ENCODE measurements at regions not wholly inside any gene's neighbourhood (a gene's known extent, or its start where the extent isn't known, plus 50 kb on each side); places are given as distances from the start of the nearest gene placed in this dataset.

DNA sequence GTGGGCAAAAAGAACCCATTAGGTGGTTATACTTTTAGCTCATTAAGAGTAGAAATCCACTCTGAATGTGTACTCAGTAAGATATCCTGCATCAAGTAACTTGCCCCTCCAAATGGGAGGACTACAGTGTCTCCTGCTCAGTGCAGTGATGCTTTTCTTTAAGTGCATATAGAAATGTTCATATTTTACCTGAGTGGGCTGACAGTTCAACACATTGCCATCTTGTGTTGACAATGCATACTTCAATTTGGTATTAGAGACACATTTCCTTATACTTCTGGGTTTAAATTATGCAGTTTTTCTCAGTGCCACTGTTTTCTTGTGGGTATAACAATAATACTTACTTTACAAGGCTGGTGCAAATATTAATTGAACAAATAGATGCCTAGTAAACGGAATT, 318.6 kb upstream of the TMPRSS15 start:
- no peak for DNase-seq
- in situ Hi-C loops (cut with MboI) = no loop called here
- 4% methylated on average over 1 of the region's 1 CpG for WGBS, 2 experiments (ENCODE audit: low coverage in 1 of 2, low lambda C conversion rate in 2 of 2, missing lambda C conversion rate in 2 of 2)

DNA sequence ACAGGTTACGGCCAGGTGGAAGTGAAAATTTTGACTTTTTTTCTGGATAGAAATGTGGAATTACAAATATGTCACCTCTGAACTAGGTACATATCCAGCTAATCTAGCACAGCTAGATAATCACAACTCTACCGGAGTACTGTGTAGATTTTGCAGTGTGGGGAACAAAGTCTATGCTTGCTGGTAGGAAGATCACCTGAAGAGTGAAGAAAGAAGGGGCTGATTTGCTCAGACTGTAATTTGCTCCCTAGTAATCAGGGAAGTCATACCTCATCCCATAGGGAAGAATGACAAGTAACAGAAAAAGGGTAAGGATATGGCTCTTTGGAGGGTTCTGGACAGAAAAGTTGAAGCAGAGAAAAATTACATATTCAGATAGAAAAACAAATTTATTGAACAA, 319.6 kb upstream of the TMPRSS15 start:
- H4K20me1 ChIP-seq (ENCODE audit: insufficient read depth) = no peaks in the 10 kb centered on the region
- no peak for DNase-seq
- H3K27ac ChIP-seq = no peak overlapping the region
- no peak overlapping the region for H2AFZ ChIP-seq
- H3K36me3 ChIP-seq (ENCODE audit: low read depth) = no peaks in the 10 kb centered on the region
- in situ Hi-C loops (cut with MboI) = no loop called here
- no peaks in the 10 kb centered on the region for H3K27me3 ChIP-seq (replicated peaks; ENCODE audit: insufficient read depth)
- TF ChIP-seq EZH2phosphoT487 (IDR thresholded peaks at IDR 0.05; ENCODE audit: insufficient read depth, low read depth) (no peak), EZH2 (IDR thresholded peaks at IDR 0.05; ENCODE audit: insufficient read depth, poor library complexity, severe bottlenecking) (no peak)
- no peaks in the 10 kb centered on the region for H3F3A ChIP-seq (ENCODE audit: insufficient read depth)
- no peaks in the 10 kb centered on the region for H3K9me3 ChIP-seq (ENCODE audit: low read depth)
- no peaks in the 10 kb centered on the region for H3K9me2 ChIP-seq (ENCODE audit: insufficient read depth)
- H3K4me3 ChIP-seq = no peak overlapping the region
- H3K4me1 ChIP-seq (ENCODE audit: insufficient read depth) = no peaks in the 10 kb centered on the region
- WGBS, 2 experiments (ENCODE audit: low coverage in 1 of 2, low lambda C conversion rate in 2 of 2, missing lambda C conversion rate in 2 of 2) = 19 to 29% methylated on average over 2 of the region's 2 CpGs
- H3K9ac ChIP-seq = no peak overlapping the region
- H3K79me2 ChIP-seq (ENCODE audit: insufficient read depth) = no peaks in the 10 kb centered on the region
- no peak overlapping the region for H3K4me2 ChIP-seq (ENCODE audit: unreplicated experiment)

More for the DNA sequence above, 318.6 kb upstream of the TMPRSS15 start:
- H3K79me2 ChIP-seq (ENCODE audit: insufficient read depth) = no peaks in the 10 kb centered on the region
- TF ChIP-seq EZH2 (IDR thresholded peaks at IDR 0.05; ENCODE audit: insufficient read depth, poor library complexity, severe bottlenecking) (no peak), EZH2phosphoT487 (IDR thresholded peaks at IDR 0.05; ENCODE audit: insufficient read depth, low read depth) (no peak)
- H3K9me3 ChIP-seq (ENCODE audit: low read depth) = no peaks in the 10 kb centered on the region
- H3K4me1 ChIP-seq (ENCODE audit: insufficient read depth) = no peaks in the 10 kb centered on the region
- no peak overlapping the region for H3K4me3 ChIP-seq
- H3K9ac ChIP-seq = no peak overlapping the region
- H3K27ac ChIP-seq = no peak overlapping the region
- no peak overlapping the region for H2AFZ ChIP-seq
- H3K9me2 ChIP-seq (ENCODE audit: insufficient read depth) = no peaks in the 10 kb centered on the region
- no peaks in the 10 kb centered on the region for H3F3A ChIP-seq (ENCODE audit: insufficient read depth)
- H3K4me2 ChIP-seq (ENCODE audit: unreplicated experiment) = no peak overlapping the region
- H3K27me3 ChIP-seq (replicated peaks; ENCODE audit: insufficient read depth) = no peaks in the 10 kb centered on the region
- H3K36me3 ChIP-seq (ENCODE audit: low read depth) = no peaks in the 10 kb centered on the region
- no peaks in the 10 kb centered on the region for H4K20me1 ChIP-seq (ENCODE audit: insufficient read depth)

DNA sequence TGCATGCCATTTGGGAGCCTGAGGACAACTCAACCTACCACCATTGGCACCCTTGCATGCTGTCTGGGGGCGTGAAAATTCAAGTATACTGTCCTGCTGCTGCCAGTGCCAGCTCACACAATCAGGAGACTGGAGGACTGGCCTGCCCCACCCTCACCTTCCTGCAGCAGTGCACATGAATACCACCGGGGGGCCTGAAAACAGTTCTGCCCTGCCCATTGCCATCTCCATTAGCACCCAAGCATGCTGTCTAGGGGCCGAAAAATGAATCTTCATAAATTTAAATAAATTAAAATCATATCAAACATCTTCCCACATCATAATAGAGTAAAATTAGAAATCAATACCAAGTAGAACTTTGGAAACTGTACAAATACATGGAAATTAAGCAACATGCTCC, 322.1 kb upstream of the TMPRSS15 start:
- no peaks in the 10 kb centered on the region for H3K79me2 ChIP-seq (ENCODE audit: insufficient read depth)
- H3K27me3 ChIP-seq (replicated peaks; ENCODE audit: insufficient read depth) = no peaks in the 10 kb centered on the region
- in situ Hi-C loops (cut with MboI) = no loop called here
- no peak for DNase-seq
- no peaks in the 10 kb centered on the region for H3K9me2 ChIP-seq (ENCODE audit: insufficient read depth)
- TF ChIP-seq EZH2phosphoT487 (IDR thresholded peaks at IDR 0.05; ENCODE audit: insufficient read depth, low read depth) = no peak
- no peak for TF ChIP-seq EZH2 (IDR thresholded peaks at IDR 0.05; ENCODE audit: insufficient read depth, poor library complexity, severe bottlenecking)
- H3K4me2 ChIP-seq (ENCODE audit: unreplicated experiment) = no peak overlapping the region
- no peak overlapping the region for H3K9ac ChIP-seq
- H3K27ac ChIP-seq = no peak overlapping the region
- H3K4me3 ChIP-seq = no peak overlapping the region
- H3K36me3 ChIP-seq (ENCODE audit: low read depth) = no peaks in the 10 kb centered on the region
- H4K20me1 ChIP-seq (ENCODE audit: insufficient read depth) = no peaks in the 10 kb centered on the region
- H3K9me3 ChIP-seq (ENCODE audit: low read depth) = no peaks in the 10 kb centered on the region
- no peaks in the 10 kb centered on the region for H3K4me1 ChIP-seq (ENCODE audit: insufficient read depth)
- H3F3A ChIP-seq (ENCODE audit: insufficient read depth) = no peaks in the 10 kb centered on the region
- 18 to 27% methylated on average over 3 of the region's 3 CpGs for WGBS, 2 experiments (ENCODE audit: low coverage in 1 of 2, low lambda C conversion rate in 2 of 2, missing lambda C conversion rate in 2 of 2)
- no peak overlapping the region for H2AFZ ChIP-seq

DNA sequence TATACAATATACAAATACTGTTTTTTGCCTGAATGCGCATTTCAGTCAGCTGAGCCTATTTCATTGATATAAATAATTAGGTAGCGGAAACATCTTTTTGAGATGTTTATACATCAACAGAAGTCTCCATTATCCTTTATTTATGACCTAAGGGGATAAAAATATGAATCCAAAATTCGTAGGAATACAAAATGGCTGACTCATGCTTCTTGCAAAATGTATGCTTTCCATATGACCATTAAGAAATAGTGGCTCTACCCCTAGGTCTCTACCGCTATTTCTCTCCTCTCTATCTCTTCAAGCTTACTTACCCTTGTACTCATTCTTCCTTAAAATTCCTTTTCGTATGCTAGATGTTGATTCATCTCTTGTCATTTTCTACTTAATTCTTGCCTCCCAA, 338.4 kb upstream of the TMPRSS15 start:
- TF ChIP-seq EZH2phosphoT487 (IDR thresholded peaks at IDR 0.05; ENCODE audit: insufficient read depth, low read depth) (no peak), EZH2 (IDR thresholded peaks at IDR 0.05; ENCODE audit: insufficient read depth, poor library complexity, severe bottlenecking) (no peak)
- Histone ChIP-seq H3K79me2 (ENCODE audit: insufficient read depth) (no peaks in the 10 kb centered on the region), H3K27ac (no peak overlapping the region), H3K4me1 (ENCODE audit: insufficient read depth) (no peaks in the 10 kb centered on the region), H4K20me1 (ENCODE audit: insufficient read depth) (no peaks in the 10 kb centered on the region), H3K27me3 (replicated peaks; ENCODE audit: insufficient read depth) (no peaks in the 10 kb centered on the region), H3F3A (ENCODE audit: insufficient read depth) (no peaks in the 10 kb centered on the region), H3K9ac (no peak overlapping the region), H3K4me2 (ENCODE audit: unreplicated experiment) (no peak overlapping the region), H2AFZ (no peak overlapping the region), H3K9me3 (ENCODE audit: low read depth) (no peaks in the 10 kb centered on the region), H3K4me3 (no peak overlapping the region), H3K36me3 (ENCODE audit: low read depth) (no peaks in the 10 kb centered on the region), H3K9me2 (ENCODE audit: insufficient read depth) (no peaks in the 10 kb centered on the region)
- 38 to 43% methylated on average over 5 of the region's 5 CpGs for WGBS, 2 experiments (ENCODE audit: low coverage in 1 of 2, low lambda C conversion rate in 2 of 2, missing lambda C conversion rate in 2 of 2)
- in situ Hi-C loops (cut with MboI) = no loop called here
- no peak for DNase-seq

DNA sequence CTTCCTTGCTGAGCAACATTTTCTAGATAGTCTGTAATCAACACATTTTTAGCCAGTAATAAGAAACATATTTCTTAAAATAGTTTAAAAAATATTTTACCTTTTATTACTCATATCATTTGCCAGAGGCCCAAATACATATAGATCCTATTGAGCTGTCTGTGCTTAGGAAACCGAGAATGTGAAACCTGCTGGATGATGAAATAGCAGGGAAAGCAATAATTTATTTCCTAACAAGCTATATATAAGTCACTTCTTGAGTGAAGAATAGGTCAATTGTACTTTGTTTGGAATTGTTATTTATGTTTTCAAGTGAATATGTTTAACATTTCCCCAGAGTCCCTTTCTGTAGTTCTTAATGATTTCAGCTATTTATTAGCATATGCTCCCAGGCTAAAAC, 339.9 kb upstream of the TMPRSS15 start:
- Histone ChIP-seq H3F3A (ENCODE audit: insufficient read depth) (no peaks in the 10 kb centered on the region), H3K4me1 (ENCODE audit: insufficient read depth) (no peaks in the 10 kb centered on the region), H3K4me3 (no peak overlapping the region), H3K9ac (no peak overlapping the region), H3K4me2 (ENCODE audit: unreplicated experiment) (no peak overlapping the region), H3K79me2 (ENCODE audit: insufficient read depth) (no peaks in the 10 kb centered on the region), H4K20me1 (ENCODE audit: insufficient read depth) (no peaks in the 10 kb centered on the region), H3K27me3 (replicated peaks; ENCODE audit: insufficient read depth) (no peaks in the 10 kb centered on the region), H3K9me2 (ENCODE audit: insufficient read depth) (no peaks in the 10 kb centered on the region), H3K27ac (no peak overlapping the region), H2AFZ (no peak overlapping the region), H3K36me3 (ENCODE audit: low read depth) (no peaks in the 10 kb centered on the region), H3K9me3 (ENCODE audit: low read depth) (no peaks in the 10 kb centered on the region)
- no peak for TF ChIP-seq EZH2phosphoT487 (IDR thresholded peaks at IDR 0.05; ENCODE audit: insufficient read depth, low read depth)
- TF ChIP-seq EZH2 (IDR thresholded peaks at IDR 0.05; ENCODE audit: insufficient read depth, poor library complexity, severe bottlenecking) = no peak
- in situ Hi-C loops (cut with MboI) = no loop called here
- 0 to 4% methylated on average over 1 of the region's 1 CpG for WGBS, 2 experiments (ENCODE audit: low coverage in 1 of 2, low lambda C conversion rate in 2 of 2, missing lambda C conversion rate in 2 of 2)
- no peak for DNase-seq
